ENCODE measurements at regions not wholly inside any gene's neighbourhood (a gene's known extent, or its start where the extent isn't known, plus 50 kb on each side); places are given as distances from the start of the nearest gene placed in this dataset.

- TF ChIP-seq REST (IDR thresholded peaks at IDR 0.05; ENCODE audit: insufficient read depth in 1 of 2, low read depth in 2 of 2, low read length in 2 of 2) = no peak
- TF ChIP-seq FOXP2 (optimal IDR thresholded peaks at IDR 0.05; ENCODE audit: borderline replicate concordance, extremely low read depth, extremely low read length, insufficient read depth) = no peak
- no peak for TF ChIP-seq POLR2AphosphoS5 (IDR thresholded peaks at IDR 0.05; ENCODE audit: low read depth, low read length)
- TF ChIP-seq TAF1 (IDR thresholded peaks at IDR 0.05; ENCODE audit: borderline replicate concordance, insufficient read depth, low read length) = no peak
- no peak for TF ChIP-seq SIN3A (IDR thresholded peaks at IDR 0.05; ENCODE audit: borderline replicate concordance, insufficient read depth, low read length)
Measured at GRCh38 chr6:94041945-94042709, 622.8 kb upstream of the EPHA7 start.

DNA sequence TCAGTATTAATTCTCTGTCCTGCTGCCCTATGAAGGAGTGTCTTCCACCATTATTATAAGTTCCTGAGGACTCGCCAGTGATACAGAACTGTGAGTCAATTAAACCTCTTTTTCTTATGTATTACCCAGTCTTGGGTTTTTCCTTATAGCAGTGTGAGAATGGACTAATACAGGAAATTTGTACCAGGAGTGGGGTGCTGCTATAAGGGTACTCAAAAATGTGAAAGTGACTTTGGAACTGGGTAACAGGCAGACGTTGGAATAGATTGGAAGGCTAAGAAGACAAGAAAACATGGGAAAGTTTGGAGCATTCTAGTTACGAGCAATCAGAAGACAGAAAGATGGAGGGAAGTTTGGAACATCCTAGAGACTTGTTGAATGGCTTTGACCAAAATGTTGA is 616.7 kb upstream of the EPHA7 start:
- TF ChIP-seq POLR2AphosphoS5 (IDR thresholded peaks at IDR 0.05; ENCODE audit: low read depth, low read length) = no peak
- TF ChIP-seq SIN3A (IDR thresholded peaks at IDR 0.05; ENCODE audit: borderline replicate concordance, insufficient read depth, low read length) = no peak
- TF ChIP-seq REST (IDR thresholded peaks at IDR 0.05; ENCODE audit: insufficient read depth in 1 of 2, low read depth in 2 of 2, low read length in 2 of 2) = no peak
- no peak for TF ChIP-seq TAF1 (IDR thresholded peaks at IDR 0.05; ENCODE audit: borderline replicate concordance, insufficient read depth, low read length)
- TF ChIP-seq FOXP2 (optimal IDR thresholded peaks at IDR 0.05; ENCODE audit: borderline replicate concordance, extremely low read depth, extremely low read length, insufficient read depth) = no peak

- TF ChIP-seq SIN3A (IDR thresholded peaks at IDR 0.05; ENCODE audit: borderline replicate concordance, insufficient read depth, low read length) = no peak
- TF ChIP-seq POLR2AphosphoS5 (IDR thresholded peaks at IDR 0.05; ENCODE audit: low read depth, low read length) = no peak
- TF ChIP-seq TAF1 (IDR thresholded peaks at IDR 0.05; ENCODE audit: borderline replicate concordance, insufficient read depth, low read length) = no peak
- no peak for TF ChIP-seq FOXP2 (optimal IDR thresholded peaks at IDR 0.05; ENCODE audit: borderline replicate concordance, extremely low read depth, extremely low read length, insufficient read depth)
- TF ChIP-seq REST (IDR thresholded peaks at IDR 0.05; ENCODE audit: insufficient read depth in 1 of 2, low read depth in 2 of 2, low read length in 2 of 2) = no peak
Measured at GRCh38 chr6:94027374-94027773, 608.0 kb upstream of the EPHA7 start.

GRCh38 chr6:94026575-94026974 is 607.2 kb upstream of the EPHA7 start:
- TF ChIP-seq SIN3A (IDR thresholded peaks at IDR 0.05; ENCODE audit: borderline replicate concordance, insufficient read depth, low read length) (no peak), POLR2AphosphoS5 (IDR thresholded peaks at IDR 0.05; ENCODE audit: low read depth, low read length) (no peak), REST (IDR thresholded peaks at IDR 0.05; ENCODE audit: insufficient read depth in 1 of 2, low read depth in 2 of 2, low read length in 2 of 2) (no peak), FOXP2 (optimal IDR thresholded peaks at IDR 0.05; ENCODE audit: borderline replicate concordance, extremely low read depth, extremely low read length, insufficient read depth) (no peak), TAF1 (IDR thresholded peaks at IDR 0.05; ENCODE audit: borderline replicate concordance, insufficient read depth, low read length) (no peak)

All from PFSK-1 (cell line).